ENCODE measurements at regions not wholly inside any gene's neighbourhood (a gene's known extent, or its start where the extent isn't known, plus 50 kb on each side); places are given as distances from the start of the nearest gene placed in this dataset.

DNA sequence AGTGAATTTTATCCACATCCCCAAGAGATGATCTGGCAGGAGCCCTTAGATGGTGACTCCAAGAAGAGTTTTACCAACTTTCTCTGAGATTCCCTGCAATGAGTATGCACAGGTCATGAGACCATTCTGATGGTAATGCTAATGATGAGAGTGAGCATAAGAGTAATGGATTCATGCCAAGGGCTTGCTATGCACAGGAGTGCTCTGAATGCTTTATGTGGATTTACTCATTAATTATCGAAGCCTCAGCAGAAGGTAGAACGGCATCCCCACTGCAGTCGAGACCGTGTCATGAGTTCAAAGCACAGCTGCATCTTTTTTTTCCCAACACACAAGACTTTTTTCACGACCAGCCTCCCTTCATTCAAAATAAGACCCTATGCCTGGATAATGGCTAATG lies 355.0 kb downstream of the RAB28 start:
- DNase-seq (ENCODE audit: low read depth) = no peak

DNA sequence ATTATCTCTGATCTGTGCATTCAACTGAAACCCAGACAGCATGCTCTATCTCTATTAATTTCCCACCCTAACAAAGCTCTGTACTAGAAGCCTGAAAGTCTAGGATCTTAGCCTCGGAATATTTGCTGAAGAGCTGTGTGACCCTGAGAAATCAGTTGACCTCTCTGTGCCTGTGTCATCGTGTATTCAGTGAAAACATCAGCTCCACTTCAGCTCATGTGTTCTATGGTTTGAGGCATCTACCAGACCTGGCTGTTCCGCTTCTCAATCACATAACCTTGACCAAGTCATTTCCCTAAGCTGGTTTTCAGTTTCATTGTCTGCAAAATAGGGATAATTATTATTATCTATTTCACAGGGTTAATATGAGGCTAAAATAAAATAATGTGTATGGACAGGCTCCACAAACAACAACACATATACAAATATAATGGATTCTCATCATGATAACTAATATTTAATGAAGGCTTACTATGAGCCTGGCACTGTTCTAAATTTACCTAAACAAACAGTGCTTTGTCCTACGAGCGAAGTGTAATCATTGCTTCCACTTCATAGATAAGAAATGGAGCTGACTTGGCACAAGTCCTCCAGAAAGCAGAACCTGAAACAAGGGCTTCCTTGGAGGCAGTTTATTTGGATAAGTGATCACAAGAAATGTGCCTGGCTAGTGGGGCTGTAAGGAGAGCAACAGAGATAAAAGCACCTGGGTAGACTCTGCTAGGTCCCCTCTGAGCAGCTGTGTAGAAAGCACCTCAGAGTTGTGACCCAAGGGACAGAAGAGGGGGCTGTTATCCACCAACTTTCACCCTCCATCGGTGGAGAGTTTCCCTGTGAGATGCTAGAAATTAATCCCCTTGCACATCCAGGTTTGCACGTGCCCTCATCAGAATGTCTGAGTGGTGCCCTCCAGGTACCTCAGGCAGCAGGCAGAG lies 356.9 kb downstream of the RAB28 start:
- no peak for DNase-seq (ENCODE audit: low read depth)

DNA sequence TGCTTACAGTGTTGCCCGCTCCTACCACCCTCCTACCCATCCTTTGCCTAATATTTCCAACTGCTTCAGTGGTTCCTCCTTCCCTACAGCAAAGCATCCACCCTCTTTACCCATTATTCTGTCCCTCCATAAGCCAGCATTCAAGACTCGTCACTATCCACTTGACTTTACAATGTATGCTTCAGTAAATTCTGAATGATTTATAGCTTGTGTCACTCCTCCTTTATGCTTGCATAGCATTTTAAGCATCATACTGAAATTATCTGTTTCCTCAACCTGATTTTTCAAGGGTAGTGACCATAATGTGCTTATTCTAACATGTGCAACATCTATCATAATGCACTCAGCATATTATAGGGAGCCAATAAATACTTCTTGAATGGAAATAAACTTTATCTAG lies 365.5 kb downstream of the RAB28 start:
- no peak for DNase-seq (ENCODE audit: low read depth)

DNA sequence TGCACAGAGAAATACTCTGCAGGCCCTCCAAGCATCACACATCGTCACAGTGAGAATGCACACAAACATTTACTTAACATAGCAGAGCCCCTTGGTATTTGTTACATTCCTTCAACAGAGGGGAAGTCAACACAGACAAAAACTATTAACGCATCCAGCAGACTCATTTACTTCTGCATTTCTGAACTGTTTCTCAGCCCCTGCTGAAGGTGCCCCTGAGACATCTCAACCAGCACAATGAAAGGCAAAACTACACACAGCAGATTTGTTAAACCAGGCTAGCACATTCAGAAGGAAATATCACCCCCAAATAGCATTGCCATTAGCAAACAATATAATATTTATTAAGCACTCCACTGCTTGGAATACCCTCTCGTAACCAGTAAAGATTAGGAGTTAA lies 367.0 kb downstream of the RAB28 start:
- DNase-seq (ENCODE audit: low read depth) = no peak

DNA sequence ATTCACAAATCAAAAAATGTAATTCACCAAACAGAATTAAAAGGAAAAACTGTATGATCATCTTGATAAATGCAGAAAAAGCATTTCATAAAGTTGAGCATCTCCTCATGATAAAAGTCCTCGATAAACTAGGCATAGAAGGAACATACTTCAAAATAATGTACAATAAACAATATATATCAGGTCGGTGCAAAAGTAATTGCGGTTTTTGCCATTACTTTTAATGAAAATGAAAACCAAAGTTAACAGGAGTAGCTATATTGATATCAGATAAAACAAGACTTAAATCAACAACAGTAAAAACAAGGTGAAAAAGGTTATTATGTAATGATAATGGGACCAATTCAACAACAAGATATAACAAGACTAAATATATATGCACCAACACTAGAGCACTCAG lies 372.1 kb downstream of the RAB28 start:
- DNase-seq (ENCODE audit: low read depth) = no peak

DNA sequence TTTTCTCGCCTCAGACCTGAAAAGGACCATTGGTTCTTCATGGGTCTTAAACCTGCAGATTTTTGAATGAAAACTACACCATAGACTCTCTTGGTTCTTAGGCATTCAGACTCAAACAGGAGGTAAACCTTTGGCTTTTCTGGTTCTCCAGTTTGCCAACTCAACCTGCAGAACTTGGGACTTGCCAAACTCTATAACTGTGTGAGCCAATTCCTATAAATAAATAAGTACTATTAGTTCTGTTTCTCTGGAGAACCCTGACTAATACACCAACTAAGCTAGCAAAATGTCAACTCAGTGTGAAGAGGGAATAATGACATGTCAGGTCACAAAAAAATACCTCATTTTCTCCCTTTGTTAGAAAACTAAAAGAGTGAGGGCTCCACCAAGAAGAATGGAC lies 374.6 kb downstream of the RAB28 start:
- DNase-seq (ENCODE audit: low read depth) = no peak

DNA sequence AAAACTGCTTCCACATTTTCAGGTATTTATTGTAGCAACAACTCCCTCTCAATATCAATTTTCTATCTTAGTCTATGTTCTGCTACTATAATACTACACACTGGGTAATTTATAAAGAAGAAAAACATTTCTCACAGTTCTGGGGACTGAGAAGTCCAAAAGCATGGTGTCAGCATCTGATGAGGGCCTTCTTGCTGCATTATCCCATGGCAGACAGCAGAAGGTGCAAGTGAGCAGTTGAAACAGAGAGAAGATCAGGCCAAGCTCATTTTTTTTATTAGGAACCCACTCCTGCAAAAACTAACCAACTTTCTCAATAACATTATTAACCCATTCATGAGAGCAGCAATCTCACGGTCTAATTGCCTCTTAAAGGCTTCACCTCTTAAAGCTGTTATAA lies 376.0 kb downstream of the RAB28 start:
- no peak for DNase-seq (ENCODE audit: low read depth)

DNA sequence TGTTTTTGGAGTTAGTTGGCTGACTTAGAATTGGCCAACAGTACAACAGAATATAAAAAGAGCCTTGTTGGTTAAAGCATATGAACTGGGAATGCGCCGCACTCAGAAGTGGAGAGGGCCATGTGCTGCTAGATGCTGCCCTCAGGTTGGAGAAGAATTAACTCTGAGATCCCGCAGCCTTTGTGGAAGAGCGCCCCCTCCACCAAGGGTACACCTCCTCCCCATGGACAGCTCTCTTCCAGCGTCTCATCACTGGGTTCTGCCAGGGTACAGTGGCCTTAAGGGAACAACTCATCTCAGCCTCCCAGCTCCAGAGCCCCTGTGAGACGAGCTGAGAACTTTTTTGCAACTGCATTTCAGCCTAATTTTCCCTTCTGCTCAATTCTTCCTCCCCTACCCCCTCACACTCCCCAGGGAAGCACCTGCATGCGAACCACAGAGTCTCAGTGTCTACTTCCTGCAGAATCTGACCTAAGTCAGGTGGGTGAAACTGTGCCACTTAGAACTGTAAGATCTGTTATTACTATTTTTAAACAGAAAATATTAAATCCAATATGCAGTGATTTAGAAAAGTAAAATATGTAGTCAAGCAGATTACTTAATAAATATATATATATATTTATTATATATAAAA lies 380.6 kb downstream of the RAB28 start:
- no peak for DNase-seq (ENCODE audit: low read depth)

DNA sequence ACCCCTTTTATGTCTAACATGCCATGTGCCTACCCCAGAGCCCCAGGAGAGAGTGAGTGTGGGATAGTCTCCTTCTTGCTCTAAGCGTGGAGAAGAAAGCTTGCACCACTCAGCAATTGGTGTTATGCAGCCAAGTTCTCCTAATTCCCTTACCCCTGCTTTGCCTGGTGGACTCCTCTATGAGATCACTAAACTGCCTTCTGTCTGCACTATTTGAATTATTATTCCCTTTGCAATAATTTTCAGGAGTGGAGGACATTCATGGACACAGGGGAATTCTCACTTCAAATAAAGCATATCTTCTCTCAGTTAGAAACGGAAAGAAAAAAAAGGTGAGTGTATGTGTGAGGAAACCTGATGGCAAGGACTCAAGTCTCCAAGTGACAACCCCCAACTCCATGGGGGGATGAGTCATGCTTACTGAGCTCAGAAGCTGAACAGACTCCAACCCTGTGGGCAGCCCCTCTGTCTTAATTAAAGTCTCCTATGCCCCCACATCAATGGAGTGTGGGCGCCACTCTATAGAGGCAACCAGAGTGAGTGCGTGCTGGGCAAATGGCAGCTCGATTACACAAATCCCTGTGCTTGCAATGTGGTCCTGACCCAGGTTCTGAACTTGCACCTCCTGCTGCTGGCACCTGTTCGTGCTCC lies 381.9 kb downstream of the RAB28 start:
- DNase-seq (ENCODE audit: low read depth) = peak; percentile 57

DNA sequence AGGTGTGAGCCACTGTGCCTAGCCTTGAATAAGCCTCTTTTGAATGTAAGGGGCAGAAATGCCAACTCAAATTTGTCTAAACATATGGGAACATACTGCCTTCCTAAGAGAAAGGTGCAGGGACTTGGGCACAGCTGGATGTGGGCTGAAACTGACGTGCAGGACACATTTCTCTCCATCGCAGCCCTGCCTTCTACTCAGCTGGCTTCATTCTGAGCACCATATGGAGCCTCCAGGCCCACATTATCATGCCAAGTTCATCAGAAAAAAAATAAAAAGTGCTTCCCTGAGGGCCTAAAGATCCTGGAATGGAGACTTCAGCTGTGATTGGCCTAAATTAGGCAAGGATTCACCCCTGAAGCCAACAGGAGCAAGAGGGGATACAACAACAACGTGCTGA lies 386.2 kb downstream of the RAB28 start:
- no peak for DNase-seq (ENCODE audit: low read depth)

DNA sequence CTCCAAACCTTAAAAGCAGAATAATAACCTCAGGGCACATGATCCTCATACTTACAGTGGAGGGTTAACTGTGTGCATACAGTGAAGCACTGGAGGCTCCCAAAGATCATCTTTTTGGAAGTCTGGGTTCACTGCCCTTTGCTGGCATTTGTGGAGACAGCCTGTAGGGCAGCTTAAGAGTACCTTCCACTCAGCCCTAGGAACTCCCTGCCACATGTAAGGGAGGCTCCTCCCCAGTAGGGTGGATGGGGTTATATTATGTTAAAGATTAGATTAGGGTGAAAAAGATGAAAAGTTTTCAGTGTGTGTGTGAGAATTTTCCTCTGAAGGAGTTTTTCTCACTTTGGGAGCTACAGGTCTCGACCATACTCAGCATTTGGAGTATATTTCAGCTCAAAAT lies 388.4 kb downstream of the RAB28 start:
- no peak for DNase-seq (ENCODE audit: low read depth)

DNA sequence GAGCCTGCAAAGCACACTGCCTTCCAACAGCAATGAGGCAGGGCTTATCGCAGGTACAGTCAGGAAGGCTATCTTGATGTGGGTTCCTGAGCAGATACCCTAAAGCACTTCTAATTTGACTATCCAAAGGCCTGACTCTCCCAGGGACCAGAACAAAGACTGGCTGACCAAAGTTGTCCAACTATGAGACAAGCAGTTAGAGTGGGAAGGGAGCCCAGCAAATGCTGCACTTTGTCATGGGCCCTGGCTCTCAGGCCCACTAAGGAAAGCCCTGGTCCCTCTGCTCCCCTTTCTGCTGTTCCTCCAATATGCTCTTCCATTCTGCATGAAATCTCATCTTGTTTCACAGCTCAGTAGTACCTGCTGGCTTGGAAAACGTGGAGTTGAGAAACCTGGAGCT lies 391.0 kb downstream of the RAB28 start:
- DNase-seq (ENCODE audit: low read depth) = no peak

DNA sequence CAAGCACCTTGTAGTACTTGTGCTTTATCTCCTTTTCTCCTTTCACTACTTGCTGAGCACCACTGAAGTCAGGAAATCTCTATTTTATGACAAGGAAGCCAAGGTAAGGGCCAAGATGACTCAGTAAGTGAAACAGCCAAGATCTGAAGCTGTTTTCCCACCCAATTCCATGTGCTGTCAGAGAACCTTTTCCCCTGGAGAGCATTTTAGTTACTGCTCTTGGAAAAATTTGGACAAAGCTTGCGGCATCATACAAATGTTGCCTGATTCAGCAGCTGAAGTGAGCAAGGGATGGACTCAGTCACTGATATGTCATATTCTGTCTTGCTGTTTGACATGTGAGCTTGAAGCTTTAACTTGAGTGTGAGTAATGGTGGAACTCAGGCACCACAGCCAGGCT lies 391.4 kb downstream of the RAB28 start:
- DNase-seq (ENCODE audit: low read depth) = peak; percentile 53

DNA sequence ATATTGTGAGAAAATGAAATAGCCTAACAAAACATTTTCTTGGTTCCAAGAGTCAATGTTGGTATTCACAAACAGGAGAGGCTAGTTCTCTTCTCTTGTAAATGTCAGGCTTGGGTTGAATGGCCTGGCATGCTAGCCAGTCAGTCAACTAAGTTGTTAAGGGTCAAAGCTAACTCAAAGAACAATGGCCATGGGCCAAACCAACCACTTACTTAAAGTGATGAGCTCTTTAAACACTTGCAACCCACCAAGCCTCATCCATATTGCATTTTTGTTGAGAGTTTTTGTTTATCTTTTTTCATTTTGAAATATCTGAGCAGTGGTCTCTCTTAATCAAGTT lies 394.5 kb downstream of the RAB28 start:
- peak; percentile 58 for DNase-seq (ENCODE audit: low read depth)

DNA sequence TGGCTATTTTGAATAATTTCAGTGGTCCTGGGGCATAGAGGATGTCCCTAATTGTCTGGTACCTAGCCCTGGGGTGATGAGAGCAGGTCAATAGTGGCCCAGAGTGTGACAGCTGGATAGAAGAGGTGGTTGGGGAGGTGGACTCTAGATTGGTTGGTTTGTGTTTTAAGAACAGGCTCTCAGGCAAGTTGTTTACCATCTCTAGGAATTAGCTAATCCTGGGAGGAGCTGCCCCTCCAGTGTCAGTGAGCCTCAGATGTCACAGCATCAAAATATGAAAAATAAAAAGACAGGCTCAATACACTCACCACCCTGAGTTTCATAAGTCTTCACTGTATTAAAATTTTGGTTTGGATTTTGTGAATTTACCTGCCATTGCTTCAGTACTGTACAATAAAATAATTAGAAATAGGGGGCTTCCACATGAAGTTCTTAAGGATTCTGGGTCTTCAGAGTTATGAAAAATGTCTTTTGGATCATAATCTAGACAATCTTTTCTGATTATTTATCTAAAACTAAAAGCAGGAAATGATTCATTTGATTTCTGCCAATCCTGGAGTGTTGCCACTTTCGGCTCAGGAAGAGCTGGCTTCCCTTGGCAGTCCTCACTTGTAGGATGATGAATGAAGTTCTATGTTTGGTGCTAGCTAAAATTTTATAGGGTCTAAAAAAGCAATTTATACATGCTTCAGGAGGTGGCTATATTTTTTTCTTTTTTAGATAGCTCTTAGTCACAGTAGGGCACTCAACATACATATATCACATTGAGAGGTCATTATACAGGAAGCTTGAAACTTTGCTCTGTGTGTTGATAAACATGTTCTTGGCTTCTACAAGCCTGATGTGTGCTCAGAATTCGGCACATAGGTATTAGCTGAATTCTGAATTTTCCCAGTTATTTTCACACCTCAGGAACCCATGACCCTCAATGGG lies 395.1 kb downstream of the RAB28 start:
- DNase-seq (ENCODE audit: low read depth) = peak; percentile 76

DNA sequence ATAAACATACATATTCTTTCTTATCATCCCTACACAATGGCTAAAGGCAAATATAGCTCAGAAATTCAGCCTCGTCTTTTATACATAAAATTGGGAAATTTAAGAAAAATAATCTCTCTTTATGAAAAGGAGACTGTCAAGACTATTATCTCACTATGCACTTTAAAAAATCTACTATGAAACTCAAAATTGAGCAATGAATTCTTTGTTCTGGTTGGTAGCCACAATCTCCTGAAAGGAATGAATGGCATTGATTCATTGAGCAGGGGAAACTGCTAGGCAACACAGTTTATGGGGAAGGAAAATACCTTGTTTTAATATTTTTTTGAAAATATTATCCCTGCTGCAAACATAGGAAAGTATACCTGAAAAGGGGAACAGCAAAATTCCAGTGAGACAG lies 397.1 kb downstream of the RAB28 start:
- DNase-seq (ENCODE audit: low read depth) = no peak

DNA sequence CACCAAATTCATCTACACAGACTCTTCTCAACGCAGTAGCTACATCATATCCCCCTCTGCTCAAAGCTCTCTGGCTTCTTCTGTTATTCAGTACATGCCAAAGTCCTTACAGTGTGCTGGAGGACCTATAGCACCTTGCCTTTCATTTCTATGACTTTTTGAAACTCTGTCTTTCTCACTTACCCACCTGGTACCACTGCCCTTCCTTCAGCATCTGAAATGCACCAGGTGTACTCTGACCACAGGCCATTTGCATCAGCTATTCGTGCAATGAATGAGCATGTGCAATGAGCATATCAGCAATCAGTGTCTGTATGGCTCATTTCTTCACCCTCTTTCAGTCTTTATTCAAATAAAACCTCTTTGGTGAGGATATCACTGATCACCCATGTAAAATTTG lies 399.9 kb downstream of the RAB28 start:
- DNase-seq (ENCODE audit: low read depth) = no peak

DNA sequence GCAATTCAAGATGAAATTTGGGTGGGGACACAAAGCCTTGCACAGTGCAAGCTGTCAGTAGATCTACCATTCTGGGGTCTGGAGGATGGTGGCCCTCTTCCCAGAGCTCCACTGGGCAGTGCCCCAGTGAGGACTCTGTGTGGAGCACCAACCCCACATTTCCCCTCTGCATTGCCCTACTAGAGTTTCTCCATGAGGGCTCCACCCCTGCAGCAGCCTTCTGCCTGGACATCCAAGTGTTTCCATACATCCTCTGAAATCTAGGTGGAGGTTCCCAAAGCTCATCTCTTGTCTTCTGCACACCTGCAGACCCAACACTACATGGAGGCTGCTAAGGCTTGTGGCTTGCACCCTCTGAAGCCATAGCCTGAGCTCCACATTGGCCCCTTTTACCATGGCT lies 402.3 kb downstream of the RAB28 start:
- no peak for DNase-seq (ENCODE audit: low read depth)

DNA sequence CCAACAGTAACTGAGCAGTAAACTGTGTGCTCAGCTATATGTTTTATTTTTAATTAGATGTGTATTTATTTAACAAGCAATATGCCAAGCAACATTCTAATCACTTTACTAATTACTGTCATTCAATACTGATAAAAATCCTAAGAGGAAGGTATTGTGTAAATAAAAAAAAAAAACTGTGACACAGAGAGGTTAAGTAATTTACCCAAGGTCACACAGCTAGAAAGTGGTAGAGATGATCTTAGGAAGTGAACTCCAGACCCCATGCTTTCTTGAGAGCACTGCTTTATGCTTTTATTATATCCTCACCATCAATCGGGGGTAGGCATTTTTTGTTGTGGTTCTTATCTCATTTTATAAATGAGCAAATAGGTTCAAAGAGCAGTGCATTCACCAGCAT lies 417.1 kb downstream of the RAB28 start:
- no peak for DNase-seq (ENCODE audit: low read depth)

DNA sequence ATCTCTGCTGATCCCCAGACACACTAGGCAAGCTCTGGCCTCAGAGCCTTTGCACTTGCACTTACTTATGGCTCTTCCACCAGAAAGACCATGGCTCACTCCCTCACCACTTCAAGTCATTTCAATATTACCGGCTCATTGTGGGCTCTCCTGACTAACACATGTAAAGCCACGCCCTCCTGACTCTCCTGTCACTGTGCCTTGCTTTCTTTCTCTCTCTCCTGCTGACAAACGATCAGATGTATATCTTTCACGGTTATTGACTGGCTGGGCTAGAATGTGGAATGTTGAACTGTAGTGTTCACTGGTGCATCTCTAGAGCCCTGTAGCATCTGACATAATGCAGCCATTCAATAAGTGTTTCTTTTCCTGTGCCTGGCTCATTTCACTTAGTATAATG lies 425.1 kb downstream of the RAB28 start:
- peak; percentile 4 for DNase-seq (ENCODE audit: low read depth)

DNA sequence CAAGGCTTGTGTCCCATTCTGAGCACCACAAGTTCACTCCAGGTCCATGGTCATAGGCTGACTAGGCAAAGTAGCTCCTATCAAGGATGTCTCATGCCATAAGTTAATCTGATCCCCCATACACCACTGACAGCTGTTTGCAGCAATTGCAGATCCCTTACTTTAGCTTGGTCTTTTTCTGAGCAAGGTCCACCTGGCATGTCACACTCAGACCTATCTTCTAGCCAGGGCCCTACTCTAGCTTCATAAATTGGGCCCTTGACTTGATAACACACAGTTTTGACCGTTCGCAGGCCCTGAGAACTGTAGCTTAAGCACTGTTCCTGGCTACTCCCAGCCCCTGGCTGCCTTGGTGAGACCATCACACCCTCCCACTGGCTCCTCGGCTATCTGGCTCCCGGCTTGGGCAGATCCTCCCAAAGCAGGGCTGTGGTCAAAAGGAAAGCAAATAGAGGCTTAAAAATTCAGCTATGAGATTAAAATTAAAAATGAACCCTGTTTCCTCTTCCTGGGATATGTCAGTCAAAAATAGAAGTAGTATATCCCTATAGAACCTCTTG lies 427.4 kb downstream of the RAB28 start:
- DNase-seq (ENCODE audit: low read depth) = no peak
